ENCODE measurements at regions not wholly inside any gene's neighbourhood (a gene's known extent, or its start where the extent isn't known, plus 50 kb on each side); places are given as distances from the start of the nearest gene placed in this dataset.

DNA sequence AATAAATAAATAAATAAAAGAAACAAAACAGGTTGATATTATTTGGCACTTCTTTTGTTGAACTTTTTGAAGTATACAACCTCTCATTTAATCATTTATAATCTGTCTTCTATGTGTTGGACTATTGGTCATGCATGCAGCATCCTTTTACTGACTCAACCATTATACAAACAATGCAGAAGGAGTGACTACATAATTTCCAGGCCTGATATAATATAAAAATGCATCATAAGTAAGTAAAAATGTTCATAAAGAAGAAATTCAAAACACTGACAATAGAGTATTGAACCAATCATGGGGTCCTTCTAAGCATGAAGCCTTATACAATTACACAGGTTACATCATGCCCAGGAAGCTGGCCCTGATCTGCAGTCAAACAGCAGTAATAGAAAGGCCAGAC lies 141.5 kb upstream of the FN1 start:
- TF ChIP-seq, protein P1, sequence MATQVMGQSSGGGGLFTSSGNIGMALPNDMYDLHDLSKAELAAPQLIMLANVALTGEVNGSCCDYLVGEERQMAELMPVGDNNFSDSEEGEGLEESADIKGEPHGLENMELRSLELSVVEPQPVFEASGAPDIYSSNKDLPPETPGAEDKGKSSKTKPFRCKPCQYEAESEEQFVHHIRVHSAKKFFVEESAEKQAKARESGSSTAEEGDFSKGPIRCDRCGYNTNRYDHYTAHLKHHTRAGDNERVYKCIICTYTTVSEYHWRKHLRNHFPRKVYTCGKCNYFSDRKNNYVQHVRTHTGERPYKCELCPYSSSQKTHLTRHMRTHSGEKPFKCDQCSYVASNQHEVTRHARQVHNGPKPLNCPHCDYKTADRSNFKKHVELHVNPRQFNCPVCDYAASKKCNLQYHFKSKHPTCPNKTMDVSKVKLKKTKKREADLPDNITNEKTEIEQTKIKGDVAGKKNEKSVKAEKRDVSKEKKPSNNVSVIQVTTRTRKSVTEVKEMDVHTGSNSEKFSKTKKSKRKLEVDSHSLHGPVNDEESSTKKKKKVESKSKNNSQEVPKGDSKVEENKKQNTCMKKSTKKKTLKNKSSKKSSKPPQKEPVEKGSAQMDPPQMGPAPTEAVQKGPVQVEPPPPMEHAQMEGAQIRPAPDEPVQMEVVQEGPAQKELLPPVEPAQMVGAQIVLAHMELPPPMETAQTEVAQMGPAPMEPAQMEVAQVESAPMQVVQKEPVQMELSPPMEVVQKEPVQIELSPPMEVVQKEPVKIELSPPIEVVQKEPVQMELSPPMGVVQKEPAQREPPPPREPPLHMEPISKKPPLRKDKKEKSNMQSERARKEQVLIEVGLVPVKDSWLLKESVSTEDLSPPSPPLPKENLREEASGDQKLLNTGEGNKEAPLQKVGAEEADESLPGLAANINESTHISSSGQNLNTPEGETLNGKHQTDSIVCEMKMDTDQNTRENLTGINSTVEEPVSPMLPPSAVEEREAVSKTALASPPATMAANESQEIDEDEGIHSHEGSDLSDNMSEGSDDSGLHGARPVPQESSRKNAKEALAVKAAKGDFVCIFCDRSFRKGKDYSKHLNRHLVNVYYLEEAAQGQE (IDR thresholded peaks at IDR 0.05; ENCODE audit: insufficient read depth in 1 of 2, low read depth in 2 of 2, low read length in 1 of 2) = no peak
- TF ChIP-seq POLR2AphosphoS5 (IDR thresholded peaks at IDR 0.05; ENCODE audit: low read depth, low read length) (no peak), SIN3A (IDR thresholded peaks at IDR 0.05; ENCODE audit: borderline replicate concordance, insufficient read depth, low read depth, low read length) (no peak), TCF7L2 (IDR thresholded peaks at IDR 0.05; ENCODE audit: low read depth, low read length) (no peak)
- TF ChIP-seq, protein P2, sequence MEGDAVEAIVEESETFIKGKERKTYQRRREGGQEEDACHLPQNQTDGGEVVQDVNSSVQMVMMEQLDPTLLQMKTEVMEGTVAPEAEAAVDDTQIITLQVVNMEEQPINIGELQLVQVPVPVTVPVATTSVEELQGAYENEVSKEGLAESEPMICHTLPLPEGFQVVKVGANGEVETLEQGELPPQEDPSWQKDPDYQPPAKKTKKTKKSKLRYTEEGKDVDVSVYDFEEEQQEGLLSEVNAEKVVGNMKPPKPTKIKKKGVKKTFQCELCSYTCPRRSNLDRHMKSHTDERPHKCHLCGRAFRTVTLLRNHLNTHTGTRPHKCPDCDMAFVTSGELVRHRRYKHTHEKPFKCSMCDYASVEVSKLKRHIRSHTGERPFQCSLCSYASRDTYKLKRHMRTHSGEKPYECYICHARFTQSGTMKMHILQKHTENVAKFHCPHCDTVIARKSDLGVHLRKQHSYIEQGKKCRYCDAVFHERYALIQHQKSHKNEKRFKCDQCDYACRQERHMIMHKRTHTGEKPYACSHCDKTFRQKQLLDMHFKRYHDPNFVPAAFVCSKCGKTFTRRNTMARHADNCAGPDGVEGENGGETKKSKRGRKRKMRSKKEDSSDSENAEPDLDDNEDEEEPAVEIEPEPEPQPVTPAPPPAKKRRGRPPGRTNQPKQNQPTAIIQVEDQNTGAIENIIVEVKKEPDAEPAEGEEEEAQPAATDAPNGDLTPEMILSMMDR (IDR thresholded peaks at IDR 0.05) = no peak
- Histone ChIP-seq H3K36me3 (ENCODE audit: control insufficient read depth, insufficient read depth, low read length) (no peaks in the 10 kb centered on the region), H3K9me3 (ENCODE audit: control insufficient read depth, insufficient read depth, low read depth, low read length) (no peaks in the 10 kb centered on the region), H3K27me3 (ENCODE audit: control insufficient read depth, insufficient read depth, low read length) (no peaks in the 10 kb centered on the region), H3K27ac (ENCODE audit: low read length) (no peak overlapping the region), H3K4me1 (ENCODE audit: control insufficient read depth, insufficient read depth, low read length) (no peaks in the 10 kb centered on the region), H3K4me3 (ENCODE audit: low read depth in 2 of 2, low read length in 2 of 2) (no peak overlapping the region)
- BruUV-seq (replicated peaks) = no TSS peak
- no peak for ATAC-seq
- intact Hi-C loops (cut with micrococcal nuclease; ENCODE audit: unreplicated experiment) (no loop called here), in situ Hi-C loops (cut with HindIII; ENCODE audit: low pct_unique_long_range_greater_than_20kb, low sequenced_read_pairs) (no loop called here)
- ChIA-PET POLR2A (no interaction called here), CTCF (no interaction called here)
- no peak for DNase-seq (ENCODE audit: low read depth, low spot score)

DNA sequence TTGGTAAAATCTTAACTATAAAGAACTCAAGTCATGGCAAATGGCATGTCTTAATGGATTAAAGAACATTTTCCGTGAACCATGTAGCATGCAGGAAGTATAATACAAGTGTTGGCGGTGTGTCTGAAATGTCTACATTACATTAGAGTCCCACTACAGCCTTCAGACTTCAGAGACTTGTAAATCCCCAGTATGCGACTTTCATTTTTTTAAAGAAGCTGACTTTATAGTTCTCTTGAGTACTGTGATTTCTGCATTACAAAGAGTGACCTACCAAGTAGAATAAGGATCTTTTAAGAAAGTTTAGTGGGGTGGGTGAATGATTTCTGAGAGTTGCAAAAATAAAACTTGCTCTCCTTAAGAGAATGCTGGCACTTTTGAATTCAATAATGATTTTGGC lies 140.7 kb upstream of the FN1 start:
- no peak for ATAC-seq
- DNase-seq (ENCODE audit: low read depth, low spot score) = no peak
- ChIA-PET POLR2A (no interaction called here), CTCF (no interaction called here)
- Histone ChIP-seq H3K4me1 (ENCODE audit: control insufficient read depth, insufficient read depth, low read length) (no peaks in the 10 kb centered on the region), H3K36me3 (ENCODE audit: control insufficient read depth, insufficient read depth, low read length) (no peaks in the 10 kb centered on the region), H3K9me3 (ENCODE audit: control insufficient read depth, insufficient read depth, low read depth, low read length) (no peaks in the 10 kb centered on the region), H3K27me3 (ENCODE audit: control insufficient read depth, insufficient read depth, low read length) (no peaks in the 10 kb centered on the region), H3K4me3 (ENCODE audit: low read depth in 2 of 2, low read length in 2 of 2) (no peak overlapping the region), H3K27ac (ENCODE audit: low read length) (no peak overlapping the region)
- no TSS peak for BruUV-seq (replicated peaks)
- in situ Hi-C loops (cut with HindIII; ENCODE audit: low pct_unique_long_range_greater_than_20kb, low sequenced_read_pairs) (no loop called here), intact Hi-C loops (cut with micrococcal nuclease; ENCODE audit: unreplicated experiment) (no loop called here)
- no peak for TF ChIP-seq POLR2AphosphoS5 (IDR thresholded peaks at IDR 0.05; ENCODE audit: low read depth, low read length)
- TF ChIP-seq, protein P2 (IDR thresholded peaks at IDR 0.05) = no peak
- TF ChIP-seq SIN3A (IDR thresholded peaks at IDR 0.05; ENCODE audit: borderline replicate concordance, insufficient read depth, low read depth, low read length) = no peak
- no peak for TF ChIP-seq TCF7L2 (IDR thresholded peaks at IDR 0.05; ENCODE audit: low read depth, low read length)
- TF ChIP-seq, protein P1 (IDR thresholded peaks at IDR 0.05; ENCODE audit: insufficient read depth in 1 of 2, low read depth in 2 of 2, low read length in 1 of 2) = no peak
